HAP-1 (cell line): ENCODE measurements at regions not wholly inside any gene's neighbourhood (a gene's known extent, or its start where the extent isn't known, plus 50 kb on each side); places are given as distances from the start of the nearest gene placed in this dataset.
"Not testable (repeated sequence)": the region's sequence is repeated elsewhere in the genome, so short reads cannot be mapped to it uniquely, and the experiment has no call there.

Experiments used
- DNase-seq, 2 experiments: peaks; one replicate each; pipeline ENCODE4 v3.0.0-alpha.2; 2016 to 2020; ENCODE audit warnings: low spot score in 2 of 2
- H3K27me3 ChIP-seq: fragments of 250-450 bp; sonication (Bioruptor Pico); 2 replicates; pipeline ENCODE4 v1.5.1; 2020; ENCODE audit warnings: low read depth, mild to moderate bottlenecking, moderate library complexity
- H3K36me3 ChIP-seq: fragments of 250-450 bp; sonication (Bioruptor Pico); replicated peaks from 2 replicates; pipeline ENCODE4 v1.5.1; 2020; ENCODE audit warnings: mild to moderate bottlenecking
- H3K4me1 ChIP-seq: fragments of 250-450 bp; sonication (Bioruptor Pico); 2 replicates; pipeline ENCODE4 v1.5.1; 2020; ENCODE audit warnings: mild to moderate bottlenecking
- H3K4me3 ChIP-seq: fragments of 250-450 bp; sonication (Bioruptor Pico); 2 replicates; pipeline ENCODE4 v1.5.1; 2020; ENCODE audit warnings: mild to moderate bottlenecking, moderate library complexity
- H3K9me3 ChIP-seq: fragments of 250-450 bp; sonication (Bioruptor Pico); 2 replicates; pipeline ENCODE4 v1.5.1; 2020; ENCODE audit warnings: mild to moderate bottlenecking, moderate library complexity
- in situ Hi-C: fragments of 300-500 bp; cut with MboI; formaldehyde crosslinking; loops from 3 replicates; pipeline ENCODE4 v1.14.3; 2020; ENCODE audit warnings: low sequenced_read_pairs, inconsistent platforms, mixed read lengths

GRCh38 chr4:160399826-160400225 lies 1296.9 kb downstream of the RAPGEF2 start:
- Histone ChIP-seq H3K27me3 (no peaks in the 10 kb centered on the region), H3K4me3 (no peak overlapping the region), H3K9me3 (no peaks in the 10 kb centered on the region), H3K36me3 (no peaks in the 10 kb centered on the region), H3K4me1 (no peaks in the 10 kb centered on the region)
- no peak for DNase-seq
- in situ Hi-C loops: no loop called here

- Histone ChIP-seq H3K9me3 (no peaks in the 10 kb centered on the region), H3K36me3 (no peaks in the 10 kb centered on the region), H3K4me1 (no peaks in the 10 kb centered on the region), H3K4me3 (no peak overlapping the region), H3K27me3 (no peaks in the 10 kb centered on the region)
- DNase-seq: no peak
- in situ Hi-C loops: no loop called here
These were observed 1300.2 kb downstream of the RAPGEF2 start for GRCh38 chr4:160403081-160403480.

- H3K9me3 ChIP-seq: no peaks in the 10 kb centered on the region
- no peak overlapping the region for H3K4me3 ChIP-seq
- in situ Hi-C loops: no loop called here
- H3K36me3 ChIP-seq: no peaks in the 10 kb centered on the region
- no peak for DNase-seq
- H3K27me3 ChIP-seq: no peaks in the 10 kb centered on the region
- H3K4me1 ChIP-seq: no peaks in the 10 kb centered on the region
These were observed 1303.5 kb downstream of the RAPGEF2 start for GRCh38 chr4:160406263-160406825.

GRCh38 chr4:160414496-160414895 lies 1311.6 kb downstream of the RAPGEF2 start:
- H3K9me3 ChIP-seq: no peaks in the 10 kb centered on the region
- in situ Hi-C loops: no loop called here
- no peaks in the 10 kb centered on the region for H3K27me3 ChIP-seq
- H3K36me3 ChIP-seq: no peaks in the 10 kb centered on the region
- no peak for DNase-seq
- H3K4me1 ChIP-seq: no peaks in the 10 kb centered on the region
- H3K4me3 ChIP-seq: no peak overlapping the region

GRCh38 chr4:160423879-160424451 lies 1321.1 kb downstream of the RAPGEF2 start:
- Histone ChIP-seq H3K4me1 (no peaks in the 10 kb centered on the region), H3K27me3 (no peaks in the 10 kb centered on the region), H3K36me3 (no peaks in the 10 kb centered on the region), H3K4me3 (no peak overlapping the region), H3K9me3 (no peaks in the 10 kb centered on the region)
- no peak for DNase-seq
- in situ Hi-C loops: no loop called here

GRCh38 chr4:160426233-160426632 lies 1323.4 kb downstream of the RAPGEF2 start:
- no peak for DNase-seq
- no peak overlapping the region for H3K4me3 ChIP-seq
- in situ Hi-C loops: no loop called here
- no peaks in the 10 kb centered on the region for H3K9me3 ChIP-seq
- H3K36me3 ChIP-seq: no peaks in the 10 kb centered on the region
- H3K27me3 ChIP-seq: no peaks in the 10 kb centered on the region
- no peaks in the 10 kb centered on the region for H3K4me1 ChIP-seq

- DNase-seq: no peak
These were observed 1348.0 kb downstream of the RAPGEF2 start for GRCh38 chr4:160450876-160451275.

GRCh38 chr4:160481696-160482690 lies 1379.1 kb downstream of the RAPGEF2 start:
- H3K9me3 ChIP-seq, H3K4me3 ChIP-seq, H3K36me3 ChIP-seq, in situ Hi-C loops, H3K4me1 ChIP-seq, DNase-seq, H3K27me3 ChIP-seq: not testable (repeated sequence)

More at GRCh38 chr4:160450876-160451275, 1348.0 kb downstream of the RAPGEF2 start:
- H3K9me3 ChIP-seq: no peaks in the 10 kb centered on the region
- no peaks in the 10 kb centered on the region for H3K27me3 ChIP-seq
- in situ Hi-C loops: no loop called here
- no peak overlapping the region for H3K4me3 ChIP-seq
- H3K4me1 ChIP-seq: no peaks in the 10 kb centered on the region
- no peaks in the 10 kb centered on the region for H3K36me3 ChIP-seq

GRCh38 chr4:160485071-160485687 lies 1382.3 kb downstream of the RAPGEF2 start:
- Histone ChIP-seq H3K4me1 (no peaks in the 10 kb centered on the region), H3K9me3 (no peaks in the 10 kb centered on the region), H3K4me3 (no peak overlapping the region), H3K36me3 (no peaks in the 10 kb centered on the region), H3K27me3 (no peaks in the 10 kb centered on the region)
- DNase-seq: no peak
- in situ Hi-C loops: no loop called here

- H3K36me3 ChIP-seq: no peaks in the 10 kb centered on the region
- H3K27me3 ChIP-seq: no peaks in the 10 kb centered on the region
- no peaks in the 10 kb centered on the region for H3K4me1 ChIP-seq
- no peak overlapping the region for H3K4me3 ChIP-seq
- no peaks in the 10 kb centered on the region for H3K9me3 ChIP-seq
- in situ Hi-C loops: no loop called here
- no peak for DNase-seq
These were observed 1389.3 kb downstream of the RAPGEF2 start for GRCh38 chr4:160492181-160492580.

- H3K9me3 ChIP-seq: no peaks in the 10 kb centered on the region
- no peaks in the 10 kb centered on the region for H3K4me1 ChIP-seq
- H3K36me3 ChIP-seq: no peaks in the 10 kb centered on the region
- no peaks in the 10 kb centered on the region for H3K27me3 ChIP-seq
- no peak for DNase-seq
- H3K4me3 ChIP-seq: no peak overlapping the region
- in situ Hi-C loops: no loop called here
These were observed 1390.3 kb downstream of the RAPGEF2 start for GRCh38 chr4:160493206-160493605.

GRCh38 chr4:160495356-160495755 lies 1392.5 kb downstream of the RAPGEF2 start:
- Histone ChIP-seq H3K36me3 (no peaks in the 10 kb centered on the region), H3K4me3 (no peak overlapping the region), H3K4me1 (no peaks in the 10 kb centered on the region), H3K27me3 (no peaks in the 10 kb centered on the region), H3K9me3 (no peaks in the 10 kb centered on the region)
- DNase-seq: no peak
- in situ Hi-C loops: no loop called here

- Histone ChIP-seq H3K4me1 (no peaks in the 10 kb centered on the region), H3K36me3 (no peaks in the 10 kb centered on the region), H3K27me3 (no peaks in the 10 kb centered on the region), H3K9me3 (no peaks in the 10 kb centered on the region), H3K4me3 (no peak overlapping the region)
- in situ Hi-C loops: no loop called here
- DNase-seq: no peak
These were observed 1395.3 kb downstream of the RAPGEF2 start for GRCh38 chr4:160498211-160498610.

- Histone ChIP-seq H3K36me3 (no peaks in the 10 kb centered on the region), H3K4me3 (no peak overlapping the region), H3K27me3 (no peaks in the 10 kb centered on the region), H3K4me1 (no peaks in the 10 kb centered on the region), H3K9me3 (no peaks in the 10 kb centered on the region)
- DNase-seq: no peak
- in situ Hi-C loops: no loop called here
These were observed 1402.8 kb downstream of the RAPGEF2 start for GRCh38 chr4:160505724-160506123.
